ENCODE measurements at regions not wholly inside any gene's neighbourhood (a gene's known extent, or its start where the extent isn't known, plus 50 kb on each side); places are given as distances from the start of the nearest gene placed in this dataset.
A peak's percentile ranks its signal among the peaks of the same experiment; 100 is the strongest.

DNA sequence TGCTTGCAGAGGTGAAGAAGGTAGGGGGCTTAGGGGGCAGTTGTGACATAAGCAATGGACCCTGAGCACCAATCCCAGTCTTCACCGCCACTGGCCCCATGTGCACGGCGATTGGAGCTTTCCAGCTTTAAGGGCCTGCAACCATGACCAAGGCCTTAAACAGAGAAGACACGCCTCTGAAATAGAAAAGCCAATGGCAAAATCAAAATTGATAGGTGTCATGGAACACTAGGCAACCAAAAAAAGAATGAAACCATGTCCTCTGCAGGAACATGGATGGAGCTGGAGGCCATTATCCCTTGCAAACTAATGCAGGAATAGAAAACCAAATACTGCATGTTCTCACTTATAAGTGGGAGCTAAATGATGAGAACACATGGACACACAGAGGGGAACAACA is 146.3 kb downstream of the SCARB1 start:
- no peak overlapping the region for H3K4me3 ChIP-seq
- peaks cover 4 to 11% of the 10 kb centered on the region in 2 donors for H3K4me1 ChIP-seq
- TF ChIP-seq CTCF (IDR thresholded peaks at IDR 0.05) = no peak
- H3K27ac ChIP-seq = no peak overlapping the region
- no peak for DNase-seq (ENCODE audit: low spot score in 2 of 2)
- intact Hi-C loops (cut with DNase I) = no loop called here
- no peaks in the 10 kb centered on the region for H3K36me3 ChIP-seq
- H3K27me3 ChIP-seq = no peaks in the 10 kb centered on the region
- no peaks in the 10 kb centered on the region for H3K9me3 ChIP-seq

GRCh38 chr12:124716208-124717130 is 147.2 kb downstream of the SCARB1 start:
- no peaks in the 10 kb centered on the region for H3K9me3 ChIP-seq
- peaks cover 4 to 11% of the 10 kb centered on the region in 2 donors for H3K4me1 ChIP-seq
- no peak for DNase-seq (ENCODE audit: low spot score in 2 of 2)
- no peaks in the 10 kb centered on the region for H3K36me3 ChIP-seq
- no peak overlapping the region for H3K27ac ChIP-seq
- no peak overlapping the region for H3K4me3 ChIP-seq
- no peaks in the 10 kb centered on the region for H3K27me3 ChIP-seq
- intact Hi-C loops (cut with DNase I) = no loop called here
- no peak for TF ChIP-seq CTCF (IDR thresholded peaks at IDR 0.05)

DNA sequence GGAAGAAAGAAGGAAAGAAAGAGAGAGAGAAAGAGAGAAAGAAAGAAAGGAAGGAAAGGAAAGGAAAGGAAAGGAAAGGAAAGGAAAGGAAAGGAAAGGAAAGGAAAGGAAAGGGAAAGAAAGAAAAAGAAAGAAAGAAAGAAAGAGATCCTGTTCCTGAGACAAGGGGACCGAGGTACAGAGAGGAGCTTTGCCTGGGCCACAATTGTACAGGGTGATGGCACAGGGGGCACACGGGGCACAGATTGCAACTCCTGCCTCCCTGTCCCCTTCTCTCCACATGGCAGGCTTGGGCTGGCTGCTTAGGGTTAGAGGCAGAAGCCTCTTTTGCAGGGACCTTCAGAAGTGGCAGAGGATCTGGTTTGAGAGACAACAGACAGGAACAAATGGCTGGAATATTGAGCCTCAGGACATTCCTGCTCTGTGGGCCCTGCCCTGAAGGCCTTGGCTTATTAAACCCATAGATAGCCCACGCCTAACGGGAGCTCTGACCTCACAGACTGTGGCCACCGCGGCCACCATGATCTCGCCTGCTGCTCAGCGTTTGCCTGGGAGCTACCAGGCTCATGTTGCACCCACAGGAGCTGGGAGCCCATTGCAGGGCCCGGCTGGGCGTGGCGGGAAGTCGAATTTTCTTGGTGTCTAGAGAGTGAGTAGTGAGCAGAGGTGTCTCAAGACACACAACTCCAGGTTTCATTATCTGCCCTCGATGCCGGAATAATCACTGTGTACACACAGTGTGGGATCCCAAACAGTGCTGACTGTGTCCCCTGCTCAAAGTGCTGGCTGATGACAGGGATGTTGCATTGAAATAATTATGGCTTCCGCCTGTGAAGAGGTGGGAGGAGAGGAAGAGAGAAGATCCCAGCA is 147.9 kb upstream of the NCOR2 start:
- no peak for DNase-seq (ENCODE audit: low spot score in 2 of 2)
- no peaks in the 10 kb centered on the region for H3K9me3 ChIP-seq
- H3K27me3 ChIP-seq = no peaks in the 10 kb centered on the region
- no peak for TF ChIP-seq CTCF (IDR thresholded peaks at IDR 0.05)
- H3K4me3 ChIP-seq = no peak overlapping the region
- no peaks in the 10 kb centered on the region for H3K36me3 ChIP-seq
- H3K27ac ChIP-seq = no peak overlapping the region
- H3K4me1 ChIP-seq = peaks cover under 1 to 8% of the 10 kb centered on the region in 2 donors
- intact Hi-C loops (cut with DNase I) = no loop called here

- peaks cover 0 to 5% of the 10 kb centered on the region in 2 donors for H3K4me1 ChIP-seq
- TF ChIP-seq CTCF (IDR thresholded peaks at IDR 0.05) = no peak
- H3K27ac ChIP-seq = peak overlapping the region; percentile 65 to 72
- no peaks in the 10 kb centered on the region for H3K36me3 ChIP-seq
- no peaks in the 10 kb centered on the region for H3K27me3 ChIP-seq
- H3K4me3 ChIP-seq = peak overlapping the region; percentile 4 to 48
- intact Hi-C loops (cut with DNase I) = loop anchor here (5.0 kb wide), 1 partner anchor 51 kb away; no protein-coding TSS in a partner anchor
- no peaks in the 10 kb centered on the region for H3K9me3 ChIP-seq
- peak in 1 of 2 donors; percentile 70 for DNase-seq (ENCODE audit: low spot score in 2 of 2)
Measured at GRCh38 chr12:124713436-124714082, 146.1 kb upstream of the NCOR2 start.

DNA sequence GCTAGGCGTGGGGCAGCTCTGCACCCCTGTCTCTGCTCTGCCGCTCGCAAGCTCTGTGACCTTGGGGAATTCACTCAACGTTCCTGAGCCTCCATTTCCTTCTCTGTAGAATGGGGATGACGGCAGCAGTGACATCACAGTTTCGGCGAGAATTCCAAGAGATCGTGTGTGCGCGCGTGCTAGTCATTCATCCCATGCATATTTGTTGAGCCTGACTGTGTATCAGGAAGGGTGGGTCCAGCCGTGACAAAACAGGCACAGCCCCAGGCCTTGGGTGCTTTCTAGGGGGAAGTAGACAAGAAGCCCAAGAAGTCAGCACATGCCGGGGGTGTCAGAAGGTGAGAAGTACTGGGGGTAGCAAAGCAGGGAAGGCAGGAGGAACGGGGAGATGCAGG is 145.6 kb upstream of the NCOR2 start:
- Histone ChIP-seq H3K9me3 (no peaks in the 10 kb centered on the region), H3K4me3 (peak overlapping the region; percentile 4 to 48), H3K4me1 (peaks cover 0 to 5% of the 10 kb centered on the region in 2 donors), H3K27ac (peak overlapping the region; percentile 65 to 72), H3K36me3 (no peaks in the 10 kb centered on the region), H3K27me3 (no peaks in the 10 kb centered on the region)
- DNase-seq (ENCODE audit: low spot score in 2 of 2) = peak; percentile 66 to 82
- intact Hi-C loops (cut with DNase I) = loop anchor here (5.0 kb wide), 1 partner anchor 51 kb away; no protein-coding TSS in a partner anchor
- TF ChIP-seq CTCF (IDR thresholded peaks at IDR 0.05) = no peak
